Osteocyte (in vitro differentiated cells): ENCODE measurements at regions not wholly inside any gene's neighbourhood (a gene's known extent, or its start where the extent isn't known, plus 50 kb on each side); places are given as distances from the start of the nearest gene placed in this dataset.

ENCODE experiments used
- DNase-seq: peaks from one replicate; pipeline ENCODE4 v3.0.0; 2021; ENCODE audit warnings: mixed read lengths; ENCODE audit not compliant: unreplicated experiment; ENCODE audit errors: extremely low spot score
- H3K27ac Mint-ChIP-seq: one replicate; pipeline ENCODE4 v1.8.0; 2021; ENCODE audit warnings: mild to moderate bottlenecking, mixed read lengths; ENCODE audit not compliant: unreplicated experiment
- H3K27me3 Mint-ChIP-seq: one replicate; pipeline ENCODE4 v1.8.0; 2021; ENCODE audit warnings: mixed read lengths; ENCODE audit not compliant: unreplicated experiment
- H3K36me3 Mint-ChIP-seq: one replicate; pipeline ENCODE4 v1.8.0; 2021; ENCODE audit warnings: mixed read lengths; ENCODE audit not compliant: unreplicated experiment
- H3K4me1 Mint-ChIP-seq: one replicate; pipeline ENCODE4 v1.8.0; 2021; ENCODE audit warnings: mixed read lengths; ENCODE audit not compliant: unreplicated experiment
- H3K4me3 Mint-ChIP-seq: one replicate; pipeline ENCODE4 v1.8.0; 2021; ENCODE audit warnings: mild to moderate bottlenecking, moderate library complexity, mixed read lengths; ENCODE audit not compliant: unreplicated experiment
- H3K9me3 Mint-ChIP-seq: one replicate; pipeline ENCODE4 v1.8.0; 2021; ENCODE audit warnings: mixed read lengths; ENCODE audit not compliant: unreplicated experiment
- CTCF ChIP-seq: fragments of 200-600 bp; sonication (generic); IDR thresholded peaks from 2 replicates; pipeline ENCODE4 v1.5.0; 2021; ENCODE audit warnings: antibody characterized with exemption, mild to moderate bottlenecking, moderate library complexity

GRCh38 chr16:72261127-72261526 is 89.2 kb upstream of the PMFBP1 start:
- TF ChIP-seq CTCF, result no peak
- Mint-ChIP-seq H3K36me3 (no peaks in the 10 kb centered on the region), H3K27me3 (no peaks in the 10 kb centered on the region), H3K27ac (no peak overlapping the region), H3K9me3 (peaks cover 13% of the 10 kb centered on the region), H3K4me1 (peaks cover 11% of the 10 kb centered on the region), H3K4me3 (no peak overlapping the region)
- no peak for DNase-seq

GRCh38 chr16:72256398-72257066 is 84.6 kb upstream of the PMFBP1 start:
- no peak for DNase-seq
- H3K36me3 Mint-ChIP-seq, result no peaks in the 10 kb centered on the region
- peaks cover 17% of the 10 kb centered on the region for H3K4me1 Mint-ChIP-seq
- H3K9me3 Mint-ChIP-seq, result peaks cover 17% of the 10 kb centered on the region
- H3K4me3 Mint-ChIP-seq, result no peak overlapping the region
- no peaks in the 10 kb centered on the region for H3K27me3 Mint-ChIP-seq
- peak overlapping the region; percentile 24 for H3K27ac Mint-ChIP-seq
- no peak for TF ChIP-seq CTCF

GRCh38 chr16:72255786-72256185 is 83.8 kb upstream of the PMFBP1 start:
- H3K4me1 Mint-ChIP-seq, result peaks cover 19% of the 10 kb centered on the region
- H3K27ac Mint-ChIP-seq, result no peak overlapping the region
- peaks cover 17% of the 10 kb centered on the region for H3K9me3 Mint-ChIP-seq
- H3K36me3 Mint-ChIP-seq, result no peaks in the 10 kb centered on the region
- H3K4me3 Mint-ChIP-seq, result no peak overlapping the region
- DNase-seq, result no peak
- H3K27me3 Mint-ChIP-seq, result no peaks in the 10 kb centered on the region
- no peak for TF ChIP-seq CTCF

- DNase-seq, result no peak
- Mint-ChIP-seq H3K4me1 (peaks cover 36% of the 10 kb centered on the region), H3K4me3 (no peak overlapping the region), H3K9me3 (peaks cover 4% of the 10 kb centered on the region), H3K27ac (peak overlapping the region; percentile 45), H3K36me3 (no peaks in the 10 kb centered on the region), H3K27me3 (no peaks in the 10 kb centered on the region)
- no peak for TF ChIP-seq CTCF
Measured at GRCh38 chr16:72247821-72248253, 75.9 kb upstream of the PMFBP1 start.

- Mint-ChIP-seq H3K27ac (no peak overlapping the region), H3K36me3 (no peaks in the 10 kb centered on the region), H3K4me3 (no peak overlapping the region), H3K9me3 (no peaks in the 10 kb centered on the region), H3K27me3 (no peaks in the 10 kb centered on the region), H3K4me1 (peaks cover 36% of the 10 kb centered on the region)
- no peak for DNase-seq
- TF ChIP-seq CTCF, result no peak
Measured at GRCh38 chr16:72246423-72246822, 74.5 kb upstream of the PMFBP1 start.
